Activated CD4-positive, alpha-beta T cell treated with anti-CD3 and anti-CD28 coated beads for 1 hour (primary cell): ENCODE measurements at regions not wholly inside any gene's neighbourhood (a gene's known extent, or its start where the extent isn't known, plus 50 kb on each side); places are given as distances from the start of the nearest gene placed in this dataset.
A peak's percentile ranks its signal among the peaks of the same experiment; 100 is the strongest.
"Not testable (repeated sequence)": the region's sequence is repeated elsewhere in the genome, so short reads cannot be mapped to it uniquely, and the experiment has no call there.

ENCODE experiments used
- DNase-seq: peaks from one replicate; pipeline ENCODE4 v3.0.0-alpha.2; 2020

GRCh38 chr2:144674071-144674470 lies 154.2 kb upstream of the ZEB2 start:
- no peak for DNase-seq

- no peak for DNase-seq
Measured at GRCh38 chr2:144673456-144673855, 153.5 kb upstream of the ZEB2 start.

GRCh38 chr2:144671695-144672455 lies 152.0 kb upstream of the ZEB2 start:
- no peak for DNase-seq

- DNase-seq: no peak
Measured at GRCh38 chr2:144670738-144671137, 150.8 kb upstream of the ZEB2 start.

GRCh38 chr2:144670080-144670479 lies 150.2 kb upstream of the ZEB2 start:
- no peak for DNase-seq

- no peak for DNase-seq
Measured at GRCh38 chr2:144669196-144669987, 149.5 kb upstream of the ZEB2 start.

GRCh38 chr2:144668493-144669110 lies 148.7 kb upstream of the ZEB2 start:
- no peak for DNase-seq

GRCh38 chr2:144666032-144666431 lies 146.1 kb upstream of the ZEB2 start:
- DNase-seq: no peak

- no peak for DNase-seq
Measured at GRCh38 chr2:144663207-144663606, 143.3 kb upstream of the ZEB2 start.

- no peak for DNase-seq
Measured at GRCh38 chr2:144660518-144661316, 140.8 kb upstream of the ZEB2 start.

- peak; percentile 10 for DNase-seq
Measured at GRCh38 chr2:144659731-144660275, 139.9 kb upstream of the ZEB2 start.

GRCh38 chr2:144654523-144654922 lies 134.6 kb upstream of the ZEB2 start:
- no peak for DNase-seq

GRCh38 chr2:144650907-144651306 lies 131.0 kb upstream of the ZEB2 start:
- no peak for DNase-seq

- DNase-seq: no peak
Measured at GRCh38 chr2:144648837-144649465, 129.0 kb upstream of the ZEB2 start.

GRCh38 chr2:144645083-144645778 lies 125.3 kb upstream of the ZEB2 start:
- DNase-seq: no peak

- no peak for DNase-seq
Measured at GRCh38 chr2:144644549-144644948, 124.6 kb upstream of the ZEB2 start.

GRCh38 chr2:144643537-144644336 lies 123.8 kb upstream of the ZEB2 start:
- no peak for DNase-seq

- DNase-seq: no peak
Measured at GRCh38 chr2:144642856-144643255, 122.9 kb upstream of the ZEB2 start.

- no peak for DNase-seq
Measured at GRCh38 chr2:144642131-144642530, 122.2 kb upstream of the ZEB2 start.

- DNase-seq: not testable (repeated sequence)
Measured at GRCh38 chr2:144638250-144638649, 118.3 kb upstream of the ZEB2 start.

GRCh38 chr2:144636860-144637259 lies 116.9 kb upstream of the ZEB2 start:
- not testable (repeated sequence) for DNase-seq
